Upper lobe of left lung (tissue), 6 donors: ENCODE measurements at regions not wholly inside any gene's neighbourhood (a gene's known extent, or its start where the extent isn't known, plus 50 kb on each side); places are given as distances from the start of the nearest gene placed in this dataset.

Experiments
- ATAC-seq, 2 donors: fragments of 200-7000 bp; cut with Tn5 transposase; one replicate each; pipeline ENCODE4 v1.9.1; 2022; ENCODE audit warnings: mild to moderate bottlenecking in 2 of 2, moderate library complexity in 2 of 2; ENCODE audit not compliant: low FRiP score in 2 of 2
- DNase-seq, 2 donors: peaks; one replicate each; pipeline ENCODE4 v3.0.0-alpha.2; 2019 to 2020
- H3K27ac ChIP-seq, 4 donors: fragments of 200-600 bp; sonication (generic); one replicate each; pipeline ENCODE4 v1.5.1; 2016 to 2019
- H3K27me3 ChIP-seq, 4 donors: fragments of 200-600 bp; sonication (generic); one replicate each; pipeline ENCODE4 v1.5.1; 2017 to 2019
- H3K36me3 ChIP-seq, 4 donors: fragments of 200-600 bp; sonication (generic); one replicate each; pipeline ENCODE4 v1.5.1; 2016 to 2019
- H3K4me1 ChIP-seq, 4 donors: fragments of 200-600 bp; sonication (generic); one replicate each; pipeline ENCODE4 v1.5.1; 2018 to 2019
- H3K4me3 ChIP-seq, 4 donors: fragments of 200-600 bp; sonication (generic); one replicate each; pipeline ENCODE4 v1.5.1; 2017 to 2019; ENCODE audit warnings: mild to moderate bottlenecking in 2 of 4, moderate library complexity in 1 of 4
- H3K9me3 ChIP-seq, 4 donors: fragments of 200-600 bp; sonication (generic); one replicate each; pipeline ENCODE4 v1.5.1; 2018 to 2019
- EP300 ChIP-seq, 4 donors: sonication (generic); formaldehyde crosslinking; IDR thresholded peaks; one replicate each; pipeline ENCODE4 v1.5.1; 2017; ENCODE audit warnings: antibody characterized with exemption in 4 of 4, control low read depth in 2 of 4
- POLR2A ChIP-seq, 4 donors: fragments of 450-650 bp; IDR thresholded peaks; one replicate each; pipeline ENCODE4 v1.5.1; 2016 to 2017; ENCODE audit warnings: antibody characterized with exemption in 4 of 4, mild to moderate bottlenecking in 2 of 4
- POLR2AphosphoS5 ChIP-seq, 2 donors: sonication (generic); formaldehyde crosslinking; IDR thresholded peaks; one replicate each; pipeline ENCODE4 v1.5.1; 2017; ENCODE audit warnings: antibody characterized with exemption in 2 of 2
- WGBS, 2 donors: methylation state at CpG; one replicate each; pipeline ENCODE4 v1.1.5; 2017 to 2018; 5-methylcytosine and 5-hydroxymethylcytosine counted together
- TF ChIP-seq, protein P1 (sequence below), 6 experiments: fragments of 450-650 bp in 4 of 6; fragments of 200-600 bp in 2 of 6; sonication (generic) in 2 of 6; IDR thresholded peaks; one replicate each; pipeline ENCODE4 v1.5.1; 2016 to 2019; ENCODE audit warnings: antibody characterized with exemption in 6 of 6
- donor health status: DM: no; HTN: no; CAD: no; lungs with moderate emphysema.
- donor health status: DM: no; HTN: yes; CAD: no; lungs with severe emphysema.

DNA sequence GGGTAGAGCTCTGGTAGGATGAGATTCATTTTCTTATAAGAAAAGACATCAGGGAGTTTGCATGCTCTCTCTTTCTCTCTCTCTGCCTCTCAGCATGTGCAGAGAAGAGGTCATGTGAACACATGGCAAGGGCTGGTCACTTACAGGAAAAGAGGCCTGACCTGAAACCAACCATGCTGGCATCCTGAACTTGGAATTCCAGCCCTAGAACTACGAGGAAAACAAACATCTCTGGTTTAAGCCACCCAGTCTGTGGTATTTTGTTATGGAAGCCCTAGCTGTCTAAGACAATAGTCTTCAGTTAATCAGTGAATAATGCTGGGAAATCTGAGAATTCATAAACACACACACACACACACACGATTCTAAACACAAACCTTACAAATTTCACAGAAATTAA is 1104.2 kb upstream of the LRRN3 start:
- ATAC-seq: no peak
- Histone ChIP-seq H3K36me3 (no peaks in the 10 kb centered on the region), H3K9me3 (no peaks in the 10 kb centered on the region), H3K27me3 (no peaks in the 10 kb centered on the region), H3K27ac (no peak overlapping the region), H3K4me1 (no peaks in the 10 kb centered on the region), H3K4me3 (no peak overlapping the region)
- no peak for TF ChIP-seq EP300 (IDR thresholded peaks at IDR 0.05)
- TF ChIP-seq POLR2A (IDR thresholded peaks at IDR 0.05): no peak
- no peak for TF ChIP-seq POLR2AphosphoS5 (IDR thresholded peaks at IDR 0.05)
- TF ChIP-seq, protein P1, sequence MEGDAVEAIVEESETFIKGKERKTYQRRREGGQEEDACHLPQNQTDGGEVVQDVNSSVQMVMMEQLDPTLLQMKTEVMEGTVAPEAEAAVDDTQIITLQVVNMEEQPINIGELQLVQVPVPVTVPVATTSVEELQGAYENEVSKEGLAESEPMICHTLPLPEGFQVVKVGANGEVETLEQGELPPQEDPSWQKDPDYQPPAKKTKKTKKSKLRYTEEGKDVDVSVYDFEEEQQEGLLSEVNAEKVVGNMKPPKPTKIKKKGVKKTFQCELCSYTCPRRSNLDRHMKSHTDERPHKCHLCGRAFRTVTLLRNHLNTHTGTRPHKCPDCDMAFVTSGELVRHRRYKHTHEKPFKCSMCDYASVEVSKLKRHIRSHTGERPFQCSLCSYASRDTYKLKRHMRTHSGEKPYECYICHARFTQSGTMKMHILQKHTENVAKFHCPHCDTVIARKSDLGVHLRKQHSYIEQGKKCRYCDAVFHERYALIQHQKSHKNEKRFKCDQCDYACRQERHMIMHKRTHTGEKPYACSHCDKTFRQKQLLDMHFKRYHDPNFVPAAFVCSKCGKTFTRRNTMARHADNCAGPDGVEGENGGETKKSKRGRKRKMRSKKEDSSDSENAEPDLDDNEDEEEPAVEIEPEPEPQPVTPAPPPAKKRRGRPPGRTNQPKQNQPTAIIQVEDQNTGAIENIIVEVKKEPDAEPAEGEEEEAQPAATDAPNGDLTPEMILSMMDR (IDR thresholded peaks at IDR 0.05): no peak
- 40 to 41% methylated on average over 2 of the region's 2 CpGs for WGBS, 2 donors
- no peak for DNase-seq

DNA sequence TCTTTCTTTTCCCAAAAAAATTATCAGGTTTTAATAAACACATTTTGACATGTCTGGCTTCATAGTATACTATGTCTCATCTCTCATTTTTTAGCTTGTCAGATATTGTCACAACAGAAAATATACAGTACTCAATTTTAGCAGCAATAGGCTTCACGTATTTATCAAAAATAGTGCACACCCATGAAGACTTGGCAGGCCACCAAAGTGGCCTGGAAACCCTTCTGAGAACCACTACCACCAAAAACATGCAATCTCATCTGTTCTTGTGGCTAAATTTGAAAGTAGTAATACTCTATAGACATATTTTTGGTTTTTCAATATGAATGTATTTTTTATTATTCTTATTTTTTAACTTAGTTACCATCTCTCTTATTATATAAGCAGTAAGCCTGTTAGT is 1094.5 kb upstream of the LRRN3 start:
- H3K27ac ChIP-seq: no peak overlapping the region
- DNase-seq: no peak
- ATAC-seq: no peak
- TF ChIP-seq, protein P1 (IDR thresholded peaks at IDR 0.05): no peak
- H3K36me3 ChIP-seq: no peaks in the 10 kb centered on the region
- H3K27me3 ChIP-seq: no peaks in the 10 kb centered on the region
- 62 to 67% methylated on average over 1 of the region's 1 CpG for WGBS, 2 donors
- no peaks in the 10 kb centered on the region for H3K4me1 ChIP-seq
- no peak overlapping the region for H3K4me3 ChIP-seq
- H3K9me3 ChIP-seq: no peaks in the 10 kb centered on the region

GRCh38 chr7:109996927-109997326 is 1094.0 kb upstream of the LRRN3 start:
- TF ChIP-seq EP300 (IDR thresholded peaks at IDR 0.05) (no peak), POLR2AphosphoS5 (IDR thresholded peaks at IDR 0.05) (no peak), POLR2A (IDR thresholded peaks at IDR 0.05) (no peak)
- TF ChIP-seq, protein P1 (IDR thresholded peaks at IDR 0.05): no peak
- Histone ChIP-seq H3K36me3 (no peaks in the 10 kb centered on the region), H3K9me3 (no peaks in the 10 kb centered on the region), H3K4me1 (no peaks in the 10 kb centered on the region), H3K4me3 (no peak overlapping the region), H3K27ac (no peak overlapping the region), H3K27me3 (no peaks in the 10 kb centered on the region)
- no peak for ATAC-seq
- 67 to 90% methylated on average over 1 of the region's 1 CpG for WGBS, 2 donors
- DNase-seq: no peak

DNA sequence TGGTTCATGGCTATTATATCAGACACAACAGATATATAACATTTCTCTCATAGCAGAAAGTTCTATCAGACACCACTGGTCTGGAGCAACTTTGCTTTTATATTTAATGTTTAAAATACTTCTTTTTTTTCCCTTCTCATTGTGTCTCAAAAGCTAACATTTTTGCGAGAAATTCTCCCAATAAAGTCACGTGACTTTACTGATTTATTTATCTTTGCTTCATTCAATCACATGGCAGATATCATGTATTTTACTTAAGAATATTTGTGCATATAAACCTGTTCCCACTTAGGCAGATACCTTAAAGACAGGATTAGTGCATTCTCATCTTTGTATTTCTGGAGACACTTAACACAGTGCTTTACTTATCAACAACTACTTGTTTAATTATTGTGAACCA is 1093.1 kb upstream of the LRRN3 start:
- WGBS, 2 donors: 91% methylated on average over 2 of the region's 2 CpGs
- no peak for ATAC-seq
- no peak for DNase-seq
- Histone ChIP-seq H3K9me3 (no peaks in the 10 kb centered on the region), H3K4me1 (no peaks in the 10 kb centered on the region), H3K36me3 (no peaks in the 10 kb centered on the region), H3K27me3 (no peaks in the 10 kb centered on the region), H3K27ac (no peak overlapping the region), H3K4me3 (no peak overlapping the region)
- TF ChIP-seq POLR2A (IDR thresholded peaks at IDR 0.05): no peak
- TF ChIP-seq POLR2AphosphoS5 (IDR thresholded peaks at IDR 0.05): no peak
- TF ChIP-seq, protein P1 (IDR thresholded peaks at IDR 0.05): no peak
- no peak for TF ChIP-seq EP300 (IDR thresholded peaks at IDR 0.05)

GRCh38 chr7:110001254-110001938 is 1089.5 kb upstream of the LRRN3 start:
- no peak for TF ChIP-seq EP300 (IDR thresholded peaks at IDR 0.05)
- no peak for TF ChIP-seq POLR2AphosphoS5 (IDR thresholded peaks at IDR 0.05)
- TF ChIP-seq, protein P1 (IDR thresholded peaks at IDR 0.05): no peak
- TF ChIP-seq POLR2A (IDR thresholded peaks at IDR 0.05): no peak
- Histone ChIP-seq H3K4me3 (no peak overlapping the region), H3K27me3 (no peaks in the 10 kb centered on the region), H3K9me3 (no peaks in the 10 kb centered on the region), H3K36me3 (no peaks in the 10 kb centered on the region), H3K27ac (no peak overlapping the region), H3K4me1 (no peaks in the 10 kb centered on the region)
- DNase-seq (no peak), ATAC-seq (no peak)
- WGBS, 2 donors: 50 to 83% methylated on average over 1 of the region's 1 CpG
